Calu3 (cell line): ENCODE measurements at regions not wholly inside any gene's neighbourhood (a gene's known extent, or its start where the extent isn't known, plus 50 kb on each side); places are given as distances from the start of the nearest gene placed in this dataset.
"Not testable (repeated sequence)": the region's sequence is repeated elsewhere in the genome, so short reads cannot be mapped to it uniquely, and the experiment has no call there.

ENCODE experiments used
- BruUV-seq: library from RNA; stranded (reverse); fragments of 400-500 nt; replicated peaks from 2 replicates; lab custom pipeline; 2021; lab: Mats Ljungman, UMichigan
- CTCF ChIA-PET: fragments of 300-600 bp; sonication (Branson Sonifier 250); formaldehyde crosslinking; loops from one replicate; lab custom pipeline; 2022; ENCODE audit warnings: antibody characterized with exemption; lab: Charles Lee
- DNase-seq: peaks from one replicate; pipeline ENCODE4 v3.0.0; 2022
- H3K27ac Mint-ChIP-seq: one replicate; pipeline ENCODE4 v1.8.0; 2022; ENCODE audit warnings: mixed read lengths; ENCODE audit not compliant: unreplicated experiment
- H3K27me3 Mint-ChIP-seq: one replicate; pipeline ENCODE4 v1.8.0; 2022; ENCODE audit warnings: mixed read lengths; ENCODE audit not compliant: unreplicated experiment
- H3K36me3 Mint-ChIP-seq: one replicate; pipeline ENCODE4 v1.8.0; 2022; ENCODE audit warnings: mild to moderate bottlenecking, moderate library complexity, mixed read lengths; ENCODE audit not compliant: insufficient read depth, unreplicated experiment
- H3K4me1 Mint-ChIP-seq: one replicate; pipeline ENCODE4 v1.8.0; 2022; ENCODE audit warnings: mild to moderate bottlenecking, low read depth, mixed read lengths; ENCODE audit not compliant: unreplicated experiment
- H3K4me3 Mint-ChIP-seq: one replicate; pipeline ENCODE4 v1.8.0; 2022; ENCODE audit warnings: mild to moderate bottlenecking, low read depth, moderate library complexity, mixed read lengths; ENCODE audit not compliant: unreplicated experiment
- H3K9me3 Mint-ChIP-seq: one replicate; pipeline ENCODE4 v1.8.0; 2022; ENCODE audit warnings: low read depth, mixed read lengths; ENCODE audit not compliant: unreplicated experiment
- CTCF ChIP-seq: fragments of 200-600 bp; IDR thresholded peaks from one replicate; pipeline ENCODE4 v1.8.0; 2022; ENCODE audit warnings: antibody characterized with exemption; ENCODE audit not compliant: unreplicated experiment
- intact Hi-C: fragments of 100-400 bp; cut with micrococcal nuclease; formaldehyde crosslinking; loops from one replicate; pipeline ENCODE4 v1.10.0; 2022; ENCODE audit not compliant: unreplicated experiment

GRCh38 chr6:86682297-86682696 lies 255.0 kb upstream of the HTR1E start:
- no peak for TF ChIP-seq CTCF
- no peaks in the 10 kb centered on the region for H3K4me1 Mint-ChIP-seq
- no peak overlapping the region for H3K27ac Mint-ChIP-seq
- BruUV-seq = no TSS peak
- no peak for DNase-seq
- no peak overlapping the region for H3K4me3 Mint-ChIP-seq
- no peaks in the 10 kb centered on the region for H3K27me3 Mint-ChIP-seq
- CTCF ChIA-PET = no interaction called here
- H3K9me3 Mint-ChIP-seq = no peaks in the 10 kb centered on the region
- intact Hi-C loops = no loop called here
- H3K36me3 Mint-ChIP-seq = no peaks in the 10 kb centered on the region

- H3K4me3 Mint-ChIP-seq, H3K27ac Mint-ChIP-seq, H3K36me3 Mint-ChIP-seq, H3K4me1 Mint-ChIP-seq, DNase-seq, BruUV-seq, H3K27me3 Mint-ChIP-seq, intact Hi-C loops, H3K9me3 Mint-ChIP-seq, CTCF ChIA-PET: not testable (repeated sequence)
These were observed 256.2 kb upstream of the HTR1E start for GRCh38 chr6:86681140-86681539.

GRCh38 chr6:86672125-86672524 lies 265.2 kb upstream of the HTR1E start:
- intact Hi-C loops, H3K36me3 Mint-ChIP-seq, H3K4me3 Mint-ChIP-seq, CTCF ChIA-PET, DNase-seq, H3K4me1 Mint-ChIP-seq, BruUV-seq, H3K27me3 Mint-ChIP-seq, H3K27ac Mint-ChIP-seq: not testable (repeated sequence)
- H3K9me3 Mint-ChIP-seq = peaks cover 10% of the 10 kb centered on the region

- CTCF ChIA-PET = no interaction called here
- no peaks in the 10 kb centered on the region for H3K4me1 Mint-ChIP-seq
- H3K4me3 Mint-ChIP-seq = no peak overlapping the region
- H3K36me3 Mint-ChIP-seq = no peaks in the 10 kb centered on the region
- peaks cover 2% of the 10 kb centered on the region for H3K9me3 Mint-ChIP-seq
- H3K27me3 Mint-ChIP-seq = no peaks in the 10 kb centered on the region
- no peak for TF ChIP-seq CTCF
- intact Hi-C loops = no loop called here
- no TSS peak for BruUV-seq
- no peak for DNase-seq
- no peak overlapping the region for H3K27ac Mint-ChIP-seq
These were observed 280.1 kb upstream of the HTR1E start for GRCh38 chr6:86657192-86657591.

GRCh38 chr6:86629123-86629522 lies 308.2 kb upstream of the HTR1E start:
- intact Hi-C loops = no loop called here
- no peak for DNase-seq
- BruUV-seq = no TSS peak
- no peak overlapping the region for H3K27ac Mint-ChIP-seq
- no peak for TF ChIP-seq CTCF
- no peaks in the 10 kb centered on the region for H3K36me3 Mint-ChIP-seq
- no peaks in the 10 kb centered on the region for H3K9me3 Mint-ChIP-seq
- no peak overlapping the region for H3K4me3 Mint-ChIP-seq
- H3K27me3 Mint-ChIP-seq = no peaks in the 10 kb centered on the region
- CTCF ChIA-PET = no interaction called here
- no peaks in the 10 kb centered on the region for H3K4me1 Mint-ChIP-seq
